HFF-Myc (cell line): ENCODE measurements at regions not wholly inside any gene's neighbourhood (a gene's known extent, or its start where the extent isn't known, plus 50 kb on each side); places are given as distances from the start of the nearest gene placed in this dataset.
"Not testable (repeated sequence)": the region's sequence is repeated elsewhere in the genome, so short reads cannot be mapped to it uniquely, and the experiment has no call there.

Experiments
- DNase-seq: peaks from one replicate; pipeline ENCODE4 v3.0.0-alpha.2; 2011; ENCODE audit warnings: low read depth; ENCODE audit errors: extremely low read depth
- H3K4me3 ChIP-seq: replicated peaks from 2 replicates; pipeline ENCODE4 v1.5.1; 2011; ENCODE audit warnings: low read depth, mild to moderate bottlenecking, control low read depth, low read length
- TF ChIP-seq, protein P1 (sequence below): IDR thresholded peaks from 2 replicates; pipeline ENCODE4 v1.5.1; 2012; ENCODE audit warnings: mild to moderate bottlenecking, low read depth, low read length, control low read depth; ENCODE audit errors: missing control alignments

DNA sequence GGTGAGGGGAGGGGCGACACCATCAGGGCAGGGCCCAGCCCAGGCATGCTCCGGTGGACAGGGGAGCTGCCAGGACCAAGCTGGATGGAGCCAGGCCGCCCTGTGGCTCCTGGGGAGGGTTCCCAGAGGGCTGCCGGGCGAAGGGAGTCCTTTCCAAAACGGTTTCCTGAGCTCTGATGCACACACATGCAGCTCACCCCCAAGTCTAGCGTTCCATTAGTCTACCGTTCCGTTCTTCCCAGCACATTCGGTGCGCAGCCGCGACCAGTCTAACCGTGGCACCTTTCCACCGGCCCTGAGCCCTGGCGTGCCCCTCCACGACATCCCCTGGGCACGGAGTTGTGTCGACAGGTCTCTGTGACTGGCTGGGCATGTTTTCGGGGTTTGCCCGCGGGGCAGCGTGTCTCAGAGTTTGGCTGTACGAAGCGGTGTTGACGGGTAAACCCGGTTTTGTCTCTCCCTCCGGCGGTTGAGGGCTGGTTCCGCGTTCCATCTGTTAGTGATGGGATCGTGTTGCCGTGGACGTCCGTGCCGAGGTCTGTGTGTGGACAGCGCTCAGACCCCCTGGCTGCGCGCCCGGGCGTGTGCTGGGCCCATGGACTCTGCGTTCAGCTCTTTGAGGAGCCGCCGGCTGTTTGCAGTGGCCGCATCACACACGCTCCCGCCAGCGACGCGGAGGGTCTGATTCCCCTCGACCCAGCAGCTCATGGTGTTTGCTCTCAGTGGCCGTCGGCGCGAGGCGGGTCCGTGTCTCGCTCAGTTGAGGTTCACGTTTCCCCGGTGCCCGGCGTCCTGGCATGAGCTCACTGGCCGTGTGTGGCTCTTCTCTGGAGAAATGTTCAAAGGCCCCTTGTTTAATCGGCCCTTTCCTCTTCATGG, 121.2 kb downstream of the IGLL1 start:
- no peak overlapping the region for H3K4me3 ChIP-seq
- TF ChIP-seq, protein P1, sequence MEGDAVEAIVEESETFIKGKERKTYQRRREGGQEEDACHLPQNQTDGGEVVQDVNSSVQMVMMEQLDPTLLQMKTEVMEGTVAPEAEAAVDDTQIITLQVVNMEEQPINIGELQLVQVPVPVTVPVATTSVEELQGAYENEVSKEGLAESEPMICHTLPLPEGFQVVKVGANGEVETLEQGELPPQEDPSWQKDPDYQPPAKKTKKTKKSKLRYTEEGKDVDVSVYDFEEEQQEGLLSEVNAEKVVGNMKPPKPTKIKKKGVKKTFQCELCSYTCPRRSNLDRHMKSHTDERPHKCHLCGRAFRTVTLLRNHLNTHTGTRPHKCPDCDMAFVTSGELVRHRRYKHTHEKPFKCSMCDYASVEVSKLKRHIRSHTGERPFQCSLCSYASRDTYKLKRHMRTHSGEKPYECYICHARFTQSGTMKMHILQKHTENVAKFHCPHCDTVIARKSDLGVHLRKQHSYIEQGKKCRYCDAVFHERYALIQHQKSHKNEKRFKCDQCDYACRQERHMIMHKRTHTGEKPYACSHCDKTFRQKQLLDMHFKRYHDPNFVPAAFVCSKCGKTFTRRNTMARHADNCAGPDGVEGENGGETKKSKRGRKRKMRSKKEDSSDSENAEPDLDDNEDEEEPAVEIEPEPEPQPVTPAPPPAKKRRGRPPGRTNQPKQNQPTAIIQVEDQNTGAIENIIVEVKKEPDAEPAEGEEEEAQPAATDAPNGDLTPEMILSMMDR, result no peak
- no peak for DNase-seq

GRCh38 chr22:23457380-23457985, 122.6 kb downstream of the IGLL1 start:
- no peak for DNase-seq
- no peak overlapping the region for H3K4me3 ChIP-seq
- TF ChIP-seq, protein P1, result no peak

- not testable (repeated sequence) for H3K4me3 ChIP-seq, DNase-seq
Observed at GRCh38 chr22:23456666-23457379, 123.3 kb downstream of the IGLL1 start.

- DNase-seq, H3K4me3 ChIP-seq: not testable (repeated sequence)
Observed at GRCh38 chr22:23454345-23454744, 125.7 kb downstream of the IGLL1 start.

DNA sequence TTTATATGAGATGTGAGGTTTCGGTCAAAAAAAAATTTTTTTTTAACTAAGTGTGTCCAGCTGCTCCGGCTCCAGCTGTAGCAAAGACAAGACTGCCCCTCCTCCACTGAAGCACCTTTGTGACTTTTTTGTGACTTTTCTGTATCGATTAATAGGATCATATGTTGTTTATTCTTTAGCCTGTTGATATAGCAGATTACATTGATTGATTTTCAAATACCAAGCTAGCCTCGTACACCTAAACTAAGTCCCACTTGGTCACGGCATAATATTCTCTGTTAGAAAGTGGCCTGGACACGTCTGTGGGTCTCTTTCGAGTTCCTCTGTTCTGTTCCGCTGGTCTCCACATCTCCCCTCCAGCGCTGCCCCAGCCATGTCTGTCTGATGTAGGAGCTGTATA, 126.8 kb downstream of the IGLL1 start:
- TF ChIP-seq, protein P1, result no peak
- no peak for DNase-seq
- no peak overlapping the region for H3K4me3 ChIP-seq

GRCh38 chr22:23452231-23453010, 127.7 kb downstream of the IGLL1 start:
- no peak for DNase-seq
- H3K4me3 ChIP-seq, result no peak overlapping the region
- TF ChIP-seq, protein P1, result no peak

DNA sequence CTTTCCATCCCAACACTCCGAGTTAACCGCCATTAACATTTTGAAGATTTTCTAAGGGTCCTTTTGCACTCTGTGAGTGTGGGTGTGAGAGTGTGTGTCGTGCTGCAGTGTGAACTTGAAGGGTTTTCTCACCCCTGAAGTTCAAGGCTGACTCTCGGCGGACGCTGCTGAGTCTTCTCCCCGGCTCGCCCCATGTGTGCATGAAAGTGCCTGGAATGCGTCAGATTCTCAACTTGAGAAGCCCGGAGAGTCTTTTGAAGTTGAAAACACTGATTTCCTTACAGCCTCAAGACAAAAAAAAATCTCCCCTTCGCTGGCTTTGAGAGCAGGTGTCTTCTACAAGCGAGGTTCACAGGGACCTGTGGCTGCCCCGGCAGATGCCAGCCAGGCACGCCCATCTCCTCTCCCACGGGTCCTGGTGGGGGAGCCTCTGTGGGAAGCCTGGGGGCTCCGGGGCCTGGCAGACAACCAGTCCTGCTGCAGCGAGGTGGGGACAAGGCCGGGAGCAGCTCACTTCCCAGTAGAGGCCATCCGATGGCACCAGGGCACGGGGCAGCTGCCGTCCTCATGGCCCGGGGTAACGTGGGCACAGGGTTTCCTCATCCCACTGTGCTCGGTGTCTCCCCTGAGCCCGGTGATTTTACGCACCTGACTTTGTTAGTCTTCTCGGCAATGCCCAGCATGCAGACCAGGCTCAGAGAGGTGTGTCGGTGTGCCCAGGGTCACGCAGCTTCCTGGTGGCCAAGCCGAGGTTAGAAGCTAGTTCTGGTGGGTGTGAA, 128.4 kb downstream of the IGLL1 start:
- H3K4me3 ChIP-seq, DNase-seq: not testable (repeated sequence)

GRCh38 chr22:23450821-23451220, 129.3 kb downstream of the IGLL1 start:
- H3K4me3 ChIP-seq, DNase-seq: not testable (repeated sequence)
